Stimulated activated naive CD8-positive, alpha-beta T cell treated with anti-CD3 and anti-CD28 coated beads, Interleukin-15, Interleukin-2, amounts not matched to agents 100 U/mL and 50 U/mL, for 24 hours (primary cell): ENCODE measurements at regions not wholly inside any gene's neighbourhood (a gene's known extent, or its start where the extent isn't known, plus 50 kb on each side); places are given as distances from the start of the nearest gene placed in this dataset.

Experiments used
- ATAC-seq: fragments of 150-1000 bp; cut with Tn5 transposase; one replicate; pipeline ENCODE4 v1.10.0; 2021
- DNase-seq: peaks from one replicate; pipeline ENCODE4 v3.0.0; 2021

- peak; percentile 65 for DNase-seq
- ATAC-seq, result no peak
These were observed 112.6 kb upstream of the RALGAPA2 start for GRCh38 chr20:20824924-20825584.

GRCh38 chr20:20823476-20823881 lies 111.0 kb upstream of the RALGAPA2 start:
- DNase-seq, result no peak
- no peak for ATAC-seq

GRCh38 chr20:20821484-20822260 lies 109.2 kb upstream of the RALGAPA2 start:
- no peak for ATAC-seq
- no peak for DNase-seq

GRCh38 chr20:20820785-20821483 lies 108.5 kb upstream of the RALGAPA2 start:
- no peak for ATAC-seq

GRCh38 chr20:20820104-20820503 lies 107.7 kb upstream of the RALGAPA2 start:
- no peak for DNase-seq
- no peak for ATAC-seq

More at GRCh38 chr20:20820785-20821483, 108.5 kb upstream of the RALGAPA2 start:
- no peak for DNase-seq

GRCh38 chr20:20816969-20817755 lies 104.7 kb upstream of the RALGAPA2 start:
- DNase-seq (no peak), ATAC-seq (no peak)

- no peak for ATAC-seq
- no peak for DNase-seq
These were observed 103.4 kb upstream of the RALGAPA2 start for GRCh38 chr20:20815711-20816455.

- DNase-seq (no peak), ATAC-seq (no peak)
These were observed 102.2 kb upstream of the RALGAPA2 start for GRCh38 chr20:20814685-20815084.

- ATAC-seq (no peak), DNase-seq (no peak)
These were observed 99.7 kb upstream of the RALGAPA2 start for GRCh38 chr20:20812136-20812535.

GRCh38 chr20:20808016-20808415 lies 95.6 kb upstream of the RALGAPA2 start:
- ATAC-seq (no peak), DNase-seq (no peak)

GRCh38 chr20:20806121-20807095 lies 94.0 kb upstream of the RALGAPA2 start:
- DNase-seq (no peak), ATAC-seq (no peak)

GRCh38 chr20:20803011-20803410 lies 90.6 kb upstream of the RALGAPA2 start:
- ATAC-seq, result no peak
- no peak for DNase-seq

- no peak for DNase-seq
- ATAC-seq, result no peak
These were observed 89.9 kb upstream of the RALGAPA2 start for GRCh38 chr20:20802328-20802727.

GRCh38 chr20:20799716-20800312 lies 87.4 kb upstream of the RALGAPA2 start:
- DNase-seq (no peak), ATAC-seq (no peak)

- no peak for ATAC-seq
- no peak for DNase-seq
These were observed 85.3 kb upstream of the RALGAPA2 start for GRCh38 chr20:20797521-20798310.

- no peak for ATAC-seq
- no peak for DNase-seq
These were observed 84.5 kb upstream of the RALGAPA2 start for GRCh38 chr20:20796766-20797440.

- no peak for ATAC-seq
- DNase-seq, result no peak
These were observed 83.3 kb upstream of the RALGAPA2 start for GRCh38 chr20:20795721-20796120.

- DNase-seq (no peak), ATAC-seq (no peak)
These were observed 82.7 kb upstream of the RALGAPA2 start for GRCh38 chr20:20795119-20795518.
